ENCODE measurements at regions not wholly inside any gene's neighbourhood (a gene's known extent, or its start where the extent isn't known, plus 50 kb on each side); places are given as distances from the start of the nearest gene placed in this dataset.
"Not testable (repeated sequence)": the region's sequence is repeated elsewhere in the genome, so short reads cannot be mapped to it uniquely, and the experiment has no call there.

DNA sequence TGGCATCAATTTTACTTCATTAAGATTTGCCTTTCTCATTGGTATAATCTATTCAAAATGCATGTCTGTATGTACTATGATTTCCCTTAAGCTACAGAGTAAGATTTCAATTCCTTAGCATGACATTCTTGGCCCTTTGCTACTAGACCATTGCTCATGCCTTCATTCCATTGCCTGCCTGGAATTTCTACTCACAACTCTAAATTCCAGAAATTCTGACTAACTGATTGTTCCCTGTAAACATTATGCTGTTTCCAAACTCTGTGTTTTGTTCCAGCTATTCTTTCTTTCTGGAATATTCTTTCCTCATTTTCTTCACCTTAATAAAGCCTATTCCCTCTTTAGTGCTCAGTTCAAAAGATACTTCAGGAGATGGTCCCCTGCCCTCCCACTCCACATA is 568.8 kb upstream of the SEMA6A start:
- DNase-seq (ENCODE audit: low spot score): no peak

GRCh38 chr5:117138523-117138922 is 563.9 kb upstream of the SEMA6A start:
- DNase-seq (ENCODE audit: low spot score): no peak

GRCh38 chr5:117135851-117136250 is 561.2 kb upstream of the SEMA6A start:
- DNase-seq (ENCODE audit: low spot score): no peak

DNA sequence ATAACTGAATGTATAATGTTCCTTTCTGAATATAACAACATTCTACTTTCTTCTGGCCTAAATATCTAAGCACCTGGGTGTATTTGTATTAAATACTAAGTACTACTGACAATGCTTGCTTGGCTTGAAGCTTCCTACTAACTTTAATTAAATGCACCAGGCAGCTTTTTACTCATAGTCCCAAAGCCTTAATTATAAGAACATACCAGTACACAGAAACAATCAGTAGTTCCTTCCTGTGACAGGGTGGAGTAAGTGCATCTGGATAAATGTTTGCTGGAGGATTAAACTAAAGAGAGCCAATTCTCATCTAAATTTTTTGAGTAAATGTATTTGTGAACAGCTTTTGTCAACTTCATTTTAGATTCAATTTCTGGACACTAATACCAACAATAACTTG is 558.6 kb upstream of the SEMA6A start:
- DNase-seq (ENCODE audit: low spot score): no peak

- DNase-seq (ENCODE audit: low spot score): no peak
These were observed 557.3 kb upstream of the SEMA6A start for GRCh38 chr5:117131876-117132275.

DNA sequence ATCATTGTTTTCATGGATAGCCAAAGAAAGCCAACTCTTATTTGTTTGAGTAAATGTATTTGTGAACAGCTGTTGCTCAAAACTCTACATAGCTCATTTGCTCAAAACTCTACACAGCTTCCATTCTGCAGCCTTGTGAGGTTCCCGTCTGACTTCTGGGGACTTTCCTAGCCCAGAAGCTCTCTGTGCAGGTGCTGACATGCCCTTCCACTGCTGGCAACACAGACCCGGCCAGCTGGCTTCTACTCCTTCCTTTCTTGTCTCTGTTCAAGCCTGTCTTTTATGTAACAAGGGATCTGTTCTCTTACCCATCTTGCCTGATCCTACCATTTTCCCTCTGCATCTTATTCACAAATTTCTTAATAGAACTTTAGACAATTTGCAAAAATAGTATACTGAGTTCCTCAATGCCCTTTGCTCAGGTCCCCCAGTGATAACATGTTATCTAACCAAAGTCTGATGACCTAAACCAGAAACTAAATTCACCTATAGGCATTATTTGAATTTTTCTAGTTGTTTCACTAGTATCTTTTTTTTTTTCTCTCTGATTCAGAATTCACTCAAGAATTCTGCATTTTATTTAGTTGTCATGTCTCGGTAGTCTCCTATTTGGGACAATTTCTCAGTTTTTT is 556.5 kb upstream of the SEMA6A start:
- DNase-seq (ENCODE audit: low spot score): no peak

GRCh38 chr5:117118499-117118898 is 543.9 kb upstream of the SEMA6A start:
- no peak for DNase-seq (ENCODE audit: low spot score)

- DNase-seq (ENCODE audit: low spot score): not testable (repeated sequence)
These were observed 542.7 kb upstream of the SEMA6A start for GRCh38 chr5:117117314-117117713.

- no peak for DNase-seq (ENCODE audit: low spot score)
These were observed 535.9 kb upstream of the SEMA6A start for GRCh38 chr5:117110548-117110947.

DNA sequence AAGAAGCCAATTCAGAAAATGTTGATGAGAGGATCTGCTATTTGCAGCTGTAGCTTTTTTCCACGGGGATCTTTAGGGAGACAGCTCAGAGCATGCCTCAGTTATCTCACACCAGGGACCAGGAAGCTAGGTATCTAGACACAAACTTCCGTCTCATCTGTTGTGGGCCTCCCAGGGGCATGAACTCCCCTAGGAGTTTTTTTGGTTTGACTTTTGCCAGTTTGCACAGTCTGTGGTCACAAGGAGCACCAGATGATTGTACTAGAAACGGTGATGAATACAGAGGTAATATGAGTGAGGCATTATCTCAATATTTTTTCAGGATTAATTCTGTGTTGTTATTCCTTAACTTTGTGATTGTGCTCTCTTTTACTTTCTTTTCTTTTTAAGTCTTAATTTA is 533.2 kb upstream of the SEMA6A start:
- DNase-seq (ENCODE audit: low spot score): no peak

GRCh38 chr5:117103703-117104102 is 529.1 kb upstream of the SEMA6A start:
- DNase-seq (ENCODE audit: low spot score): no peak

DNA sequence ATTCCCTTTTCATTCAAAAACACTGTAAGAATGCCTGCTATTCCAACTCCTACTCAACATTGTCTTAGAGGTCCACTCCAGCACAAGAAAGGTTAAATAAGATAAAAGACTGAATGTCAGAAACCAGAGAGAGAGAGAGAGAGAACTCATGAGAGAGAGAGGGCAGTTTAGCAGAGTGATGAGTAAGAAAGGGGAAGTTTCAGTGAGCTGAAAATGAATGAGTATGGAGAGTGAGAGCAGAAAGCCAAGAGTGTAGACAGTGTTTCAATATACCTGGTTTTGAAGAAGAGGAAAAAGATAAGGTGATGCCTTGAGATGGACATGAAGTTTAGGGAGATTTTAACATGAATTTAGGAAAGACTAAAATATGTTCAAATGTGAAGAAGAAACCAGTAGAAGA is 528.0 kb upstream of the SEMA6A start:
- DNase-seq (ENCODE audit: low spot score): no peak

DNA sequence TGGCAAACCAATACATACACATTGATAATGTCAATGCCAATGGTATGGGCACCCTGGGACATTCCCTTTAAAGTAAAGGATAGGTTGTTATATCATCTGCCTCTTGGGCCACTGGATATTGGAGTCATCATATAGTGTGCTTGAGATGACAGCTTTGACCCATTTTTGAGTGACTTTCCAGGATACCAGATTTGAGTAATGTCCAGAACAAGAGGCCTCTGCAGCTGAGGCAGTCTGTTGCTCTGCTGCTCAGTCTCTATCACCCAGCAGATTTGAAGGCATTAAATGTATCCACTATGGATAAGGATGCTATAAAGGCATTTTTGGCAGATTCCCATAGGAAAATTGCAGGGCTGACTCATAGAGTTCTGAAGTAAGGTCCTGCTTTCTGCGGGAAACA is 525.6 kb upstream of the SEMA6A start:
- no peak for DNase-seq (ENCODE audit: low spot score)

GRCh38 chr5:117098094-117098493 is 523.5 kb upstream of the SEMA6A start:
- DNase-seq (ENCODE audit: low spot score): no peak

DNA sequence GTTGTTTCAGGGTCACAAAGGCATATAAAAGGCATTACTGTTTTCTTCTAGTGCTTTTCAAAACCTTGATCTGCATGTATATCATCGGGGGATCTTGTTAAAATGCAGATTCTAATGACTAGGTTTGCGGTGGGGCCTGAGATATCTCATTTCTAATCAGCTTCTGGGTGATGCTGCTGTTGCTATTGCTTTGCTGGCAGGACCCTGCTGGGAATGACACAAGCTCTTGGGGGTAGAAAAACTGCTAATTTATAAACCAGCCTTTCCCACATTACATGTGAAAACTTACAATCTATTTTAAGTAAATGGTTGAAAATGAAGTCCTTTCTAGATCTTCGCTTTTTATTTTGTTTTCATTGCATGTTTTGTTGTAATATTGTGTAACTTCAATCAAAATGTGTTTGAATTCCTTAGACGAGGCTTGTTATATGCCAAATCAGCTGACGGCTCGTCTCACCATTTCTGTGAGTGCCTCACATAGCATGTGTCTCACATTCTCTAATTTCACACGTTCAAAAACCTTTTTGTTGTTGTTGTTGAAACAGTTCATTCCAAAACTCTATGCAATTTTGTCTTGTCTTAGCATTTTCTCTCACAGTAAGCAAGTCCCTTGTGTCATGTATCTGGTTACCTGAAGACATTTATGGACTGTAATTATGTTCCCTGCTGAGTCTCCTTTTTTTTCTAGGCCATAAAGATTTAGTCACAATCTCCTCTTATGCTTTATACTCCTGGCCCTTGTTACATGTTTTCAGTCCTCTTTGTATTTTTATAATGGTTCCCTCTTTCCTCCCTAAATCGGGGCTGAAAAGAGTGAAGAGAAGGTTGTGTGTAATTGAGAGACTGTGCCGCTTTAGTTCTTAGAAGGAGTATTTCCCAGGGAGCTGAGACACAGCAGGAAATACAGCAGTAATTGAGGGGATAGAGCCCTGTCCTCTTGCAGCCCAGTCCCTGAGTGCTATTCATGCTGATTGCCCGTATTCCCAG is 521.0 kb upstream of the SEMA6A start:
- no peak for DNase-seq (ENCODE audit: low spot score)

DNA sequence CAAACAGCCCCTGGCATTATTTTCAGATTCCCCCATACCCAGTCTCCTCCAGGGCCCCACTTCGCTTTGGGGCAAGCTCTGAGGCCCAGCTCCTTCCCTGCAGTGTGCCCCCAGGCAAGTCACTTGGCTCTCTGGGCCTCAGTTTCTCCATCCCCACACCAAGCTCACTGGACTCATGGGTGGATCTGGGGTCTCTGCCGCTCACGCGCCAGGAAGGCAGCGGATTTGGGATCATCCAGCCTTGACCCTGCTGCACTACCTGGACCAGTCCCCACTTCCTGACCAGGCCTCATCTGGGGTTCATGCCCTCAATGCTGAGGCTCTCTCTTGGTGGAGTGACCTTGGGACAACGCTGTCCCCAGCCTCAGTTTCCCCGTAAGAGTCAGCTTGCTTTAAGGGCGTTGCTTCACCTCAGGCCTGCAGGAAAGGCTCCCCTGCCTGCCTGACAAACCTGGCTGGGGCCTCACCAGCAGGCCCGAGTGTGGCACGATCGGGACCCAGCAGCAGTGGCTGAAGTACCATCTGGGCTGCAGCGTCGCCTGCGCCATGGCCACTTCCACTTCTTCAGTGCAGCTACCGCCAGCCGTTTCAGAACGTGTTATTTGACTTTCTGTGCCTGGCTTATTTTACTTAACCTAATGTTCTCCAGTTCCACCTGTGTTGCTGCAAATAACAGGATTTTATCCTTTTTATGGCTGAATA is 519.6 kb upstream of the SEMA6A start:
- no peak for DNase-seq (ENCODE audit: low spot score)

DNA sequence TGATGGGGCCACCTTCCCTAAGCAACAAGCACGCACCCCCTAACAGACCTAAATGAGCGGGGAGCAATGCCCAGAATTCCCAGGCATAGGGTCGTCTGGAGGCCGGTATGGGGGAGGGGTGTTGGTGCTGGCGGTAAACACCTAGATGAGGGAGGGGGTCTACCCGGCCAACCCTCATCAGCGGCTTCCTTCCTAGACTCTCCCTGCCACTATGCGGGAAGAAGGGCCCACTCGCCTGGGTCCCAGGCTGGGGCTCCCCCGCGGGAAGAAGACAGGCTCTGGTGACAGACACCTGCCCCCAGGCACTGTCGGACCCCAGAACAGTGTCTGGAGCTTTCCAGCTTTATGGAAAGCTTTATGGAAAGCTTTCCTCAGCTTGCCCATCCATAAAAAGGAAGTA is 519.0 kb upstream of the SEMA6A start:
- DNase-seq (ENCODE audit: low spot score): no peak

GRCh38 chr5:117089001-117089400 is 514.4 kb upstream of the SEMA6A start:
- no peak for DNase-seq (ENCODE audit: low spot score)

GRCh38 chr5:117088176-117088575 is 513.6 kb upstream of the SEMA6A start:
- DNase-seq (ENCODE audit: low spot score): no peak

- no peak for DNase-seq (ENCODE audit: low spot score)
These were observed 509.4 kb upstream of the SEMA6A start for GRCh38 chr5:117084067-117084466.

GRCh38 chr5:117082977-117083376 is 508.4 kb upstream of the SEMA6A start:
- no peak for DNase-seq (ENCODE audit: low spot score)

DNA sequence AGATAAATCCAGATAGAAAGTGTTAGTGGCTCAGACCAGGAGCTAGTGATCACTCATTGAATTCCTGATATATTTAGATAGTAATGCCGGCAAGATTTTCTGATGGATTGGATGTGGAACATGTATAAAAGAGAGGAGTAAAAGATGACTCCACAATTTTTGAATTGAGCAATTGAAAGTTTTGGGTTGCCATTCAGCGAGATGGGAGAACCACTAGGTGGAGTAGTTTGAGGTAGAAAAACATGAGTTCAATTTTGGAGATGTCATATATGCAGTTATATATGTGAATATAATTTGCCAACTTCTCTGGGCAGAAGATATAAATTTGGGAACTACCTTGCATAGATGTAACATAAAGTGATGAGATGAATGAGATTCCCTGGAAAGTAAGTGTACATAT is 502.5 kb upstream of the SEMA6A start:
- DNase-seq (ENCODE audit: low spot score): no peak

GRCh38 chr5:117072439-117072838 is 497.8 kb upstream of the SEMA6A start:
- DNase-seq (ENCODE audit: low spot score): no peak
